HG02981 (cell line): ENCODE measurements at regions not wholly inside any gene's neighbourhood (a gene's known extent, or its start where the extent isn't known, plus 50 kb on each side); places are given as distances from the start of the nearest gene placed in this dataset.
A peak's percentile ranks its signal among the peaks of the same experiment; 100 is the strongest.
"Not testable (repeated sequence)": the region's sequence is repeated elsewhere in the genome, so short reads cannot be mapped to it uniquely, and the experiment has no call there.

ENCODE experiments used
- ATAC-seq: cut with Tn5 transposase; IDR thresholded peaks from one replicate; pipeline ENCODE4 v1.9.1; 2021; ENCODE audit warnings: mild to moderate bottlenecking, moderate library complexity; ENCODE audit not compliant: unreplicated experiment

GRCh38 chrX:222800-223513 is 58.2 kb upstream of the PLCXD1 start:
- ATAC-seq: not testable (repeated sequence)

- ATAC-seq: not testable (repeated sequence)
Measured at GRCh38 chrX:223514-223854, 57.7 kb upstream of the PLCXD1 start.

GRCh38 chrX:226474-227164 is 54.6 kb upstream of the PLCXD1 start:
- peak; percentile 53 for ATAC-seq

GRCh38 chrX:227396-227795 is 53.8 kb upstream of the PLCXD1 start:
- ATAC-seq: not testable (repeated sequence)
